ENCODE measurements at regions not wholly inside any gene's neighbourhood (a gene's known extent, or its start where the extent isn't known, plus 50 kb on each side); places are given as distances from the start of the nearest gene placed in this dataset.
"Not testable (repeated sequence)": the region's sequence is repeated elsewhere in the genome, so short reads cannot be mapped to it uniquely, and the experiment has no call there.

DNA sequence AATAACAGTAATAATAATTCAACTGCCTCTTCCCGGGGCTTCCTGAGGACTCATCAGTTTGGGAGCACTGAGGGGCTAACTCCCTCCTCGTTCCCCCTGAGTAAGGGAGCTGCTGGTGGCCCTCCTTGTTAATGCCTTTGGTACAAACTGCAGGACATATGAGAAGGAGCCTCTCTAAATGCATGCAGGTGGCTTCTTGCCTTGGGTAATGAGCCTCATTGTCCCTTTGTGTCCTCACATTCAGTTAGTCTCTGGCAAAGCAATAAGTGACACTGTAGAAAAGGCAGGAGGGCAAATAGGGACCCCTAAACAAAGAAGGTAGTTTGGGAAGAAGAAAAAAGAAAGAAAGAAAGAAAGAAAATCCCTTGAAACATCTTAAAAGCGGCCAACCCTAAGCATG, 95.4 kb upstream of the ERCC6L2 start:
- H3K4me1 Mint-ChIP-seq: no peaks in the 10 kb centered on the region
- intact Hi-C loops (cut with micrococcal nuclease): no loop called here

GRCh38 chr9:95779597-95779996, 95.9 kb upstream of the ERCC6L2 start:
- H3K36me3 Mint-ChIP-seq; DNase-seq; H3K27me3 ChIP-seq (ENCODE audit: control insufficient read depth, insufficient read depth, low read length); H3K9me3 ChIP-seq (ENCODE audit: control insufficient read depth, insufficient read depth, low read length); intact Hi-C loops (cut with micrococcal nuclease); H3K36me3 ChIP-seq (ENCODE audit: control insufficient read depth, insufficient read depth, low read length); H3K27ac ChIP-seq (ENCODE audit: low read length); H3K9me3 Mint-ChIP-seq; H3K4me3 ChIP-seq (ENCODE audit: low read length); ATAC-seq; H3K4me1 ChIP-seq (ENCODE audit: control insufficient read depth, insufficient read depth, low read length); H3K27ac Mint-ChIP-seq; H3K4me3 Mint-ChIP-seq; H3K4me1 Mint-ChIP-seq: not testable (repeated sequence)
- WGBS (ENCODE audit: insufficient coverage): 100% methylated on average over 6 of the region's 7 CpGs
- peaks cover 14 to 26% of the 10 kb centered on the region in 2 donors for H3K27me3 Mint-ChIP-seq (ENCODE audit: low read depth in 2 of 2)

More for the DNA sequence above, 95.4 kb upstream of the ERCC6L2 start:
- ATAC-seq (no peak), DNase-seq (no peak)
- no peaks in the 10 kb centered on the region for H3K36me3 Mint-ChIP-seq
- Histone ChIP-seq H3K9me3 (ENCODE audit: control insufficient read depth, insufficient read depth, low read length) (no peaks in the 10 kb centered on the region), H3K36me3 (ENCODE audit: control insufficient read depth, insufficient read depth, low read length) (no peaks in the 10 kb centered on the region), H3K4me3 (ENCODE audit: low read length) (no peak overlapping the region), H3K27me3 (ENCODE audit: control insufficient read depth, insufficient read depth, low read length) (no peaks in the 10 kb centered on the region), H3K4me1 (ENCODE audit: control insufficient read depth, insufficient read depth, low read length) (no peaks in the 10 kb centered on the region), H3K27ac (ENCODE audit: low read length) (no peak overlapping the region)
- no peak overlapping the region for H3K4me3 Mint-ChIP-seq
- WGBS (ENCODE audit: insufficient coverage): 77% methylated on average over 2 of the region's 3 CpGs
- no peaks in the 10 kb centered on the region for H3K9me3 Mint-ChIP-seq
- H3K27ac Mint-ChIP-seq: no peak overlapping the region
- TF ChIP-seq, protein P1, sequence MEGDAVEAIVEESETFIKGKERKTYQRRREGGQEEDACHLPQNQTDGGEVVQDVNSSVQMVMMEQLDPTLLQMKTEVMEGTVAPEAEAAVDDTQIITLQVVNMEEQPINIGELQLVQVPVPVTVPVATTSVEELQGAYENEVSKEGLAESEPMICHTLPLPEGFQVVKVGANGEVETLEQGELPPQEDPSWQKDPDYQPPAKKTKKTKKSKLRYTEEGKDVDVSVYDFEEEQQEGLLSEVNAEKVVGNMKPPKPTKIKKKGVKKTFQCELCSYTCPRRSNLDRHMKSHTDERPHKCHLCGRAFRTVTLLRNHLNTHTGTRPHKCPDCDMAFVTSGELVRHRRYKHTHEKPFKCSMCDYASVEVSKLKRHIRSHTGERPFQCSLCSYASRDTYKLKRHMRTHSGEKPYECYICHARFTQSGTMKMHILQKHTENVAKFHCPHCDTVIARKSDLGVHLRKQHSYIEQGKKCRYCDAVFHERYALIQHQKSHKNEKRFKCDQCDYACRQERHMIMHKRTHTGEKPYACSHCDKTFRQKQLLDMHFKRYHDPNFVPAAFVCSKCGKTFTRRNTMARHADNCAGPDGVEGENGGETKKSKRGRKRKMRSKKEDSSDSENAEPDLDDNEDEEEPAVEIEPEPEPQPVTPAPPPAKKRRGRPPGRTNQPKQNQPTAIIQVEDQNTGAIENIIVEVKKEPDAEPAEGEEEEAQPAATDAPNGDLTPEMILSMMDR (IDR thresholded peaks at IDR 0.05): no peak
- H3K27me3 Mint-ChIP-seq (ENCODE audit: low read depth in 2 of 2): peaks cover 11 to 21% of the 10 kb centered on the region in 2 donors

DNA sequence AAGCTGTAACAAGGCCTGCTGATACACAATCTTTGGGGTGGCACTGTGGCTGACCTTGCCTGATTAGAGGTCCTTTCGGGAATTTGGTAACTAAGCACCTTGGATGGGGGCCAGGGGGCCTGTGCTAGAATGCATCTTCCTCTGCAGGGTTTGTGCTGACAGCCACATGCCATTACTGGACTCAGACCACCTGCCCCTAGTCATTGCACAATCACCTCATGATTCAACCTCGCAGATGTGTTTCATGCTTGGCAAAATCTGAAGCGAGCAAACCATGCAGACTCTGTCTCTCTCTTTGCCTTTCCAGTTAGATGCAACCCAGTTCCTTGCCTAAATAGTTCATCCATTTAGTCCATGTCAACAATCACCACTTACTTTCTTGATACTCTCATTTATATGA, 96.5 kb upstream of the ERCC6L2 start:
- no peaks in the 10 kb centered on the region for H3K27me3 ChIP-seq (ENCODE audit: control insufficient read depth, insufficient read depth, low read length)
- Mint-ChIP-seq H3K27ac (no peak overlapping the region), H3K27me3 (ENCODE audit: low read depth in 2 of 2) (peaks cover 16 to 28% of the 10 kb centered on the region in 2 donors), H3K9me3 (no peaks in the 10 kb centered on the region), H3K4me1 (no peaks in the 10 kb centered on the region), H3K36me3 (no peaks in the 10 kb centered on the region), H3K4me3 (no peak overlapping the region)
- H3K4me3 ChIP-seq (ENCODE audit: low read length): no peak overlapping the region
- no peaks in the 10 kb centered on the region for H3K4me1 ChIP-seq (ENCODE audit: control insufficient read depth, insufficient read depth, low read length)
- intact Hi-C loops (cut with micrococcal nuclease): no loop called here
- TF ChIP-seq, protein P1 (IDR thresholded peaks at IDR 0.05): no peak
- no peaks in the 10 kb centered on the region for H3K36me3 ChIP-seq (ENCODE audit: control insufficient read depth, insufficient read depth, low read length)
- no peak for ATAC-seq
- no peak for DNase-seq
- H3K9me3 ChIP-seq (ENCODE audit: control insufficient read depth, insufficient read depth, low read length): no peaks in the 10 kb centered on the region
- 87% methylated on average over 3 of the region's 3 CpGs for WGBS (ENCODE audit: insufficient coverage)
- no peak overlapping the region for H3K27ac ChIP-seq (ENCODE audit: low read length)

GRCh38 chr9:95777136-95777535, 98.4 kb upstream of the ERCC6L2 start:
- Histone ChIP-seq H3K36me3 (ENCODE audit: control insufficient read depth, insufficient read depth, low read length) (no peaks in the 10 kb centered on the region), H3K9me3 (ENCODE audit: control insufficient read depth, insufficient read depth, low read length) (no peaks in the 10 kb centered on the region), H3K27me3 (ENCODE audit: control insufficient read depth, insufficient read depth, low read length) (no peaks in the 10 kb centered on the region), H3K4me1 (ENCODE audit: control insufficient read depth, insufficient read depth, low read length) (no peaks in the 10 kb centered on the region), H3K4me3 (ENCODE audit: low read length) (no peak overlapping the region), H3K27ac (ENCODE audit: low read length) (no peak overlapping the region)
- Mint-ChIP-seq H3K27me3 (ENCODE audit: low read depth in 2 of 2) (peaks cover 29% of the 10 kb centered on the region in 2 donors), H3K9me3 (no peaks in the 10 kb centered on the region), H3K27ac (no peak overlapping the region), H3K4me3 (no peak overlapping the region), H3K4me1 (peaks cover 7 to 8% of the 10 kb centered on the region in 2 donors), H3K36me3 (no peaks in the 10 kb centered on the region)
- intact Hi-C loops (cut with micrococcal nuclease): no loop called here
- no peak for DNase-seq
- no peak for ATAC-seq
- TF ChIP-seq, protein P1 (IDR thresholded peaks at IDR 0.05): no peak
